Inferior parietal cortex (tissue), 1 donor: ENCODE measurements at regions not wholly inside any gene's neighbourhood (a gene's known extent, or its start where the extent isn't known, plus 50 kb on each side); places are given as distances from the start of the nearest gene placed in this dataset.
"Not testable (repeated sequence)": the region's sequence is repeated elsewhere in the genome, so short reads cannot be mapped to it uniquely, and the experiment has no call there.

Source experiments
- DNase-seq: peaks from one replicate; pipeline ENCODE4 v3.0.0-alpha.2; 2016; ENCODE audit errors: extremely low spot score

GRCh38 chr21:15472108-15473040 is 257.4 kb upstream of the USP25 start:
- no peak for DNase-seq

DNA sequence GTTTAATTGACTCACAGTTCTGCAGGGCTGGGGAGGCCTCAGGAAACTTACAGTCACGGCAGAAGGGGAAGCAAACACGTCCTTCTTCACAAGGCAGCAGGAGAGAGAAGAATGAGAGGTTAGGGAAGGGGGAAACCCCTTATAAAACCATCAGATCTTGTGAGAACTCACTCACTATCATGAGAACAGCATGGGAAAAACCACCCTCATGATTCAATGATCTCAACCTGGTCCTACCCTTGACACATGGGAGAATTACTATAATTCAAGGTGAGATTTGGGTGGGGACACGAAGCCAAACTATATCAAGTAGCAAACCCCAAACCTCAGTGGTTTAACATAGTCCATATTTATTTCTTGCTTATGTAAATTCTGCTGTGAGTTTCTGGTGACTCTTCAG is 252.0 kb upstream of the USP25 start:
- not testable (repeated sequence) for DNase-seq

DNA sequence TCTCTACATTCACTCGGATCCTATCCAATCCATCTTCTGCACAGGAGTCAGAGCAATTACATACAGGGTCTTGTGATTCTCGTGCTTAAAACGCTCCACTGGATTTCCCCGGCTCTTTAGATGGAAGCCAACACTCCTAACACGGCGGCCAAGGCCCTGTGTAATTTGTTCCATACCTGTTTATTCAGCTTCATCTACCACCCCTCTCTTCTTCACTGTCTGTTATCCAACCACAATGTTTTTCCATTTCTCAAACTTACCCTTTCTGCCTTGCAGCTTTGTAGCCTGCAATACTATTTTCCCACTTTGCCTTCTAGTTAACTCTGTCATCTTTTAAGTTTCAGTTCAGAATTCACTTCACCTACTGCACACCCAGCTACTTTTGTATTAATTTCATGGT is 249.6 kb upstream of the USP25 start:
- DNase-seq: no peak

- peak; percentile 95 for DNase-seq
Measured at GRCh38 chr21:15483138-15483780, 246.5 kb upstream of the USP25 start.

GRCh38 chr21:15486460-15487195 is 243.2 kb upstream of the USP25 start:
- DNase-seq: no peak

DNA sequence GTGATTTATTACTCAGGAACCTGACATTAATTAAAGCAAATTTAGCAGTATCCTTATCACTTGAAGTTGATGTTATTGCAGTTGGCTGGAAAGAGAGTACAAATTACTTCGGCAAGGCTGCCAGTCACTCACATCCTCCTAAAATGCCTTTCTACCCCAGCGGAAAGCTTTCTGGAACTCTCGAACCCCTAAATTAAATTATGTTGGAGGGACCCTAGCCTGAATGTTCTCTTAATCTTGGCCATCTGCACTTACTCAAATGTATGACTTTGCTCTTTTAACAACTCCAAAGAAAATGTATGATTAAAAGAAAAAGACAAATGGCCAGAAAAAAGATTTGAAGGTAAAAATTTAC is 242.6 kb upstream of the USP25 start:
- no peak for DNase-seq

GRCh38 chr21:15491100-15491499 is 238.7 kb upstream of the USP25 start:
- DNase-seq: no peak

- DNase-seq: no peak
Measured at GRCh38 chr21:15493646-15494045, 236.1 kb upstream of the USP25 start.

DNA sequence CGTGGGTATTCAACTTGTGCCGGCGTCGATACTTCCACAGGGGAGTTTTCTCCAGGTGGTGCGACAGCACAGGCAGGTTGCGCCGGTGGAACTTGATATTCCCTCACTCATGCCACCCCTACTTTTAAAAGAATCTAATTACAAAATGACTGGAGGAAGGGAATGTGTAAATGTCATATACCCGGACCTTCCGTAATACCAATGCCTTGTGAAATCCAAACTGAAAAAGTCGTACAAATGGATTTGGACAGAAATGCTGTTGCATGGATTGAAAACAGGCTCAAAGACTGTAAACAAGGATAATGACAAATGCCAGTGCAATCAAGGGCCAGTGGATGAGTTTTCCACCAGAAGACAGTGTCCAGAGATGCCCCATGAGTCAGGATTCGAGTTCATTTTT is 235.3 kb upstream of the USP25 start:
- no peak for DNase-seq

- DNase-seq: no peak
Measured at GRCh38 chr21:15495965-15496364, 233.8 kb upstream of the USP25 start.

DNA sequence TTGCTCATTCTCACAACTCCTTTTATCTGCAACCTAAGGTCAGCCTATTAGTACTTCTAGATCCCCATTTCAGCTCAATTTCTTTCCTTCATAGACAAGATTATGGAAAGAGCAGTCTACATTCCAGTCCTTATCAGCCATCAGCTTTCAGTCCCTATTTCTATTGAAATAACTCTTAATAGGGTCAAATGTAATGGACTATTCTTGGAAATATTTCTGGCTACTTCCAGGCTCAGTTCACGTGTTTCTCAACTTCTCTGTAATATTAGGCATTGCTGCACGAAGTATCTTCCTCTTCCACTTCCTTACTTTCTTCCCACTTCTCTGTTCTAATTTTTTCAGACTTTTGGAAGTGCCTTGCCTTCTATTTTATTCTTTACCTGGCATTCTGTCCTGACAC is 232.9 kb upstream of the USP25 start:
- no peak for DNase-seq

DNA sequence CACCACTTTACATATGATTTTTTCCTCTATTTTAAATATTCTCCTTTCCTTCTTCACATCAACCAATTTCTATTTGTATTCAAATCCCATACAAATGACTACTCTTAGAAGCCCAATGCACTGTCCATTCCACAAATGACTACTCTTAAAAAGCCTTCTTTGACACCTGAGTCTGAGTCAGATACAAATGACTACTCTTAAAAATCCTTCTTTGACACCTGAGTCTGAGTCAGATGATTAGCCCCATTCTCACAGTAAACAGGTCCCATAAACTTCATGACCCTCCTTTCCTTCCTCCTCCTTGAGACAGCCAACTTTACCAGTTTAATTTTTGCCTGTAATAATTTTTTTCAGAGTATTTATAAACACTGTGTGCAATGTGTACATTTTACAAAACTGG is 231.3 kb upstream of the USP25 start:
- DNase-seq: no peak

GRCh38 chr21:15506086-15506485 is 223.7 kb upstream of the USP25 start:
- no peak for DNase-seq

DNA sequence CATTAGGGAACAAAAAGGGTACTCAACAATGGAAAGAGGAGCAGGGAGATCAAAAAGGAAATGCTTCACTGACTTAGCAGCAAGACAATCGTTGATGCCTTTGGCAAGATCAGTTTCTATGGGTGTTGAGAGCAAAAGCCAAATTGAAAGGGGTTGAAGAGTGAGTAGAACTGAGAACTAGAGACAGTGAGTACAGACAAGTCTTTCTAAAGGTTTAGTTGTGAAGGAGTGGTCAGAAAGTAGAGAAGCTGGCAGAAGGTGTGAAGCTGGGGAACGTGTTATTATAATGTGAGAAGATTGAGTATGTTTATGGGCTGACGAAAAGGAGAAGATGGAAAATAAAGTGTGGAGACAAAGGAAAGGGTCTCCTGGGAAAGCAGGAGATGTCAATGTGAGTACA is 221.2 kb upstream of the USP25 start:
- no peak for DNase-seq

DNA sequence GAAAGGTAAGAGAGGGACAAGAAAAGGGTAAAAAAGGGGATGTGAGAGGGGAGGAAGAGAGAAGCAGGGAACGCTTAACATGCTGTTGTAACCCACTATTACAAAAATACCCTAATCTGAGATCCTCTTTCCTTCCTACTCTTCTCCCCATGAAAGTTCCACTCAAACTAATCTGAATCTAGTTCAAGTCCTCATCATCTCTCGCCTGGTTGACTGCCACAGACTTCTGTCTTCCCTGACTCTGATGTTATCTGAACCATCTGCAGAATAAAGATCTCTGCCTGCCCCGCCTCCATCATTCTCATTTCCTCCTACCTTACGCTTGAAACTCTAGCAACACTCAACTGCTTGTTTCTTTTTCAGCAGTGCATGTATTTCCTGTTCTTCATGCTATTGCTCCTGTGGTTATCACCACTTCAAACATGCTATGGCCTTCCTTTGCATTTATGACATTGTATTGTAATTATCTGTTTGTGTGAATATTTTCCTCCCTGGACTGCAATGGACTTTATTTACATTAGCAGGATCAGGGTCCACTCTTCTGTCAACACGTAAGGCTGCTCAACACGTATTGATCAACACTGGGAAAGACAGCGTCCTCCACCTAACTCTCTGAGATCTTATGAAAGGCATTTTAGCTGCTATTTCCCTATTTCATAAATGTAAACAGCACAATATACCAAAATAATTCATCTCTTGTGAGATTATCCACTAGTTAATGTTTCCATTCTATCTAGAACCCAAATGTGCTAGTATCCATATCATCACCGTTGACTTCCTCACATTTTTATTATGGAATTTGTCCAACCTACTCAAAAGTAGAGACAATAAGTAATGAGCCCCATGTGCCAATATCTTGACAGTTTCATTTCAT is 215.5 kb upstream of the USP25 start:
- DNase-seq: no peak

- DNase-seq: no peak
Measured at GRCh38 chr21:15515908-15516307, 213.9 kb upstream of the USP25 start.

DNA sequence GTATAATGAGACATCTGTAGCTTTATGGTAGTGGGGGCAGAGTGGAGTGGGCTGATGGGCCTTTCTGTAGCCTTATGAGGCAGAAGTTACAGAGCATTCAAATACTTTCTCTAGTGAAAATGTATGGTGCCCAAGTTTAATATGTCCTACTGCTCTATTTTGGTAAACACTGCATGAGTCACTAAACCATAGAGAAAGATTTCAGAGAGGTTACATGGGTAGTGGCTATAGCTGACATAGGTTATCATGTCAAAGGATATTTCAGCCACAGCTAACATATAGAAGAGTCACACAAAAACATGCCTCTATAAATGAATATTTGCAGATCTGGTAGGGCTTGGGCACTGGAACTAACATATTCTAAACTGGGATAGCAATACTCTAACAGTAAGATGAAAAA is 212.4 kb upstream of the USP25 start:
- DNase-seq: no peak

GRCh38 chr21:15520811-15521643 is 208.8 kb upstream of the USP25 start:
- DNase-seq: no peak

GRCh38 chr21:15521644-15522001 is 208.2 kb upstream of the USP25 start:
- no peak for DNase-seq

GRCh38 chr21:15522148-15522547 is 207.6 kb upstream of the USP25 start:
- DNase-seq: no peak

DNA sequence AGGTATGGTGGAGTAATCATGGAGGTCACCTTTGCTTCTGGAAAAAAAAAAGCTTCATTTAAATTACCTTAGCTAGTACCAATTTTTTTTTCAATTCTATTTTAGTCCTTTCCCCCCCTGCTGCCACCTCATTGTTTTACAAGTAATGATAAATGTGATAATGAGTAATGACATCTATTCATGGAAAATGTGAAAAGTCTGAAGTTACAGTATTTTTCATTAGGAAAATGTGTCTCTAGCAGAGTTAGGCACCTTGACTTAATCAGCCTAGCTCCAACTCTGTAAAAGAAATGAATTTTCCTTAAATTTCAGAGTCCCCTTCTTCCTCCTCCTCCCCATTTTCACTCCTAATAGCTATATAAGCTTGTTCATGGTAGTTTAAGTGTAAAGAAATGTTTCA is 204.9 kb upstream of the USP25 start:
- no peak for DNase-seq
